RWPE2 (cell line): ENCODE measurements at regions not wholly inside any gene's neighbourhood (a gene's known extent, or its start where the extent isn't known, plus 50 kb on each side); places are given as distances from the start of the nearest gene placed in this dataset.

Experiments
- ATAC-seq: fragments of 200-7000 bp; cut with Tn5 transposase; 3 replicates; pipeline ENCODE4 v1.9.1; 2021; ENCODE audit warnings: low read depth
- DNase-seq: peaks from one replicate; pipeline ENCODE4 v3.0.0-alpha.2; 2020; ENCODE audit warnings: low spot score
- H3K27ac ChIP-seq: fragments of 450-650 bp; 2 replicates; pipeline ENCODE4 v1.5.1; 2017; ENCODE audit warnings: mild to moderate bottlenecking; ENCODE audit not compliant: poor library complexity, severe bottlenecking
- H3K27me3 ChIP-seq: fragments of 250-450 bp; sonication (Bioruptor Pico); 2 replicates; pipeline ENCODE4 v1.5.1; 2021; ENCODE audit warnings: mild to moderate bottlenecking, moderate library complexity; ENCODE audit not compliant: insufficient read depth, poor library complexity, severe bottlenecking
- H3K36me3 ChIP-seq: fragments of 250-450 bp; sonication (Bioruptor Pico); 2 replicates; pipeline ENCODE4 v1.5.1; 2020; ENCODE audit warnings: low read depth, mild to moderate bottlenecking, moderate library complexity
- H3K4me1 ChIP-seq: fragments of 250-450 bp; sonication (Bioruptor Pico); 2 replicates; pipeline ENCODE4 v1.5.1; 2021; ENCODE audit warnings: mild to moderate bottlenecking, moderate library complexity; ENCODE audit not compliant: insufficient read depth, poor library complexity, severe bottlenecking
- H3K4me3 ChIP-seq: fragments of 250-450 bp; sonication (Bioruptor Pico); 2 replicates; pipeline ENCODE4 v1.5.1; 2021; ENCODE audit warnings: mild to moderate bottlenecking, moderate library complexity; ENCODE audit not compliant: severe bottlenecking
- H3K9me3 ChIP-seq: fragments of 250-450 bp; sonication (Bioruptor Pico); 2 replicates; pipeline ENCODE4 v1.5.1; 2021; ENCODE audit warnings: mild to moderate bottlenecking, moderate library complexity; ENCODE audit not compliant: severe bottlenecking
- TF ChIP-seq, protein P1 (sequence below): fragments of 450-650 bp; IDR thresholded peaks from one replicate; pipeline ENCODE4 v1.5.1; 2017; ENCODE audit warnings: mild to moderate bottlenecking, moderate library complexity; ENCODE audit not compliant: poor library complexity, severe bottlenecking

DNA sequence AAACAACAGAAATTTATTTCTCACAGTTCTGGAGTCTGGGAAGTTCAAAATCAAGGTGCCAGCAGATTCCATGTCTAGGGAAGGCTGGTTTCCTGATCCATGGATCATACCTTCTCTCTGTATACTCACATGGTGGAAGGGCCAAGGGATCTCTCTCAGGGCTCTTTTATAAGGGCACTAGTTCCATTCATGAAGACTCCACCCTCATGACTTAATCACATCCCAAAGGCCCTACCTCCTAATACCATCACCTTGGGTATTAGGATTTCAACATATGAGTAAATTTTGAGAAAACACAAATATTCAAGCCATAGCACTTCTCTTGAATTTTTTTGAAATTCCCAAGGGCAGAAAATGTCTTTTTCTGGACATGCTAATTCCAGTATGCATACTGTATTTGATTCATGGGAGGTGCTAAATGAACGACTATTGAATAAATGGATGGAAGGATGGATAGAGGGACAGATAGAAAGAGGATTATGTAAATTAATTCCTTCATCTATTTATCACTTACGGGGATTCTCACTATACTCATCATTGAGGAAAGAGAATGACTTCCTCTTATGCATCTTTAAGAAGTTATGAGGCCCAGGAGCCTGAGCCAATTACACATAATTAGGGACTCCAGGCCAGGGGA is 182.8 kb downstream of the NRIP1 start:
- no peak for DNase-seq
- Histone ChIP-seq H3K27ac (no peak overlapping the region), H3K27me3 (no peaks in the 10 kb centered on the region), H3K4me1 (peaks cover 37% of the 10 kb centered on the region), H3K36me3 (no peaks in the 10 kb centered on the region), H3K4me3 (no peak overlapping the region), H3K9me3 (no peaks in the 10 kb centered on the region)
- no peak for ATAC-seq
- TF ChIP-seq, protein P1, sequence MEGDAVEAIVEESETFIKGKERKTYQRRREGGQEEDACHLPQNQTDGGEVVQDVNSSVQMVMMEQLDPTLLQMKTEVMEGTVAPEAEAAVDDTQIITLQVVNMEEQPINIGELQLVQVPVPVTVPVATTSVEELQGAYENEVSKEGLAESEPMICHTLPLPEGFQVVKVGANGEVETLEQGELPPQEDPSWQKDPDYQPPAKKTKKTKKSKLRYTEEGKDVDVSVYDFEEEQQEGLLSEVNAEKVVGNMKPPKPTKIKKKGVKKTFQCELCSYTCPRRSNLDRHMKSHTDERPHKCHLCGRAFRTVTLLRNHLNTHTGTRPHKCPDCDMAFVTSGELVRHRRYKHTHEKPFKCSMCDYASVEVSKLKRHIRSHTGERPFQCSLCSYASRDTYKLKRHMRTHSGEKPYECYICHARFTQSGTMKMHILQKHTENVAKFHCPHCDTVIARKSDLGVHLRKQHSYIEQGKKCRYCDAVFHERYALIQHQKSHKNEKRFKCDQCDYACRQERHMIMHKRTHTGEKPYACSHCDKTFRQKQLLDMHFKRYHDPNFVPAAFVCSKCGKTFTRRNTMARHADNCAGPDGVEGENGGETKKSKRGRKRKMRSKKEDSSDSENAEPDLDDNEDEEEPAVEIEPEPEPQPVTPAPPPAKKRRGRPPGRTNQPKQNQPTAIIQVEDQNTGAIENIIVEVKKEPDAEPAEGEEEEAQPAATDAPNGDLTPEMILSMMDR, result no peak

DNA sequence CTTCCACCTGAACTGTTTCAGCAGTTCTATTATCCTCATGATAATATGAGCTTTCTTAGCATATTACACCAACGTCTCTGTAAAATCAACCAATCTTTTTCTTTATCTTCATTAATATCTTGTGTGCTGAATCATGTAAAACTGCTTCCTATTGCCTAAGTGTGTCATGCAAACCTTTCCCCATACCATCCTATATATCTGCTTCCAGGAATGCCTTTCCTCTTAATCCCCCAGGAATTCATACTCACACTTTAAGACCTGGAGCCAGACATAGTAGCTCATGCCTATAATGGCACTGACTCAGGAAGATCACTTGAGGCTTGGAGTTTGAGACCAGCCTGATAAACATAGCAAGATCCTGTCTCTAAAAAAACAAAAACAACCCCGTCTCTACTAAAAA is 183.9 kb downstream of the NRIP1 start:
- TF ChIP-seq, protein P1, result no peak
- Histone ChIP-seq H3K27me3 (no peaks in the 10 kb centered on the region), H3K36me3 (no peaks in the 10 kb centered on the region), H3K9me3 (no peaks in the 10 kb centered on the region), H3K27ac (peak overlapping the region; percentile 26), H3K4me3 (no peak overlapping the region), H3K4me1 (peaks cover 37% of the 10 kb centered on the region)
- ATAC-seq (peak; percentile 93), DNase-seq (no peak)

DNA sequence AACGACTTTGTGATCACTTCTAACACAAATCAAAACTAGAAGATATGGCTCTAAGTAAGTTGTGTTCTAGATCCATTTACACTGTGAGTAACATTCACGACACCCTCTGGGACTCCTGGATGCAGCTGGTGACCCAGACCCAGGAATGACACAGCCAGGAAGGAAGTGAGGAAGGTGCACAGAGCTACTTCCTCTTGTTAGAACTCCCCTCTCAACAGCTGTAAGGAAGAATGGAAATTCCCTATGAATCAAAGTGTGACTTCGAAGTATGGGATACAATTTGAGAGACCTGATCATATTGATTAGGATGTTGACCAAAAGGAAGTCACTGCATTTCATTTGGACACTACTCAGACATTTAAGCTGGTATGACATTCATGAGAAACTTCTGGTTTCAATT is 185.3 kb downstream of the NRIP1 start:
- DNase-seq (no peak), ATAC-seq (no peak)
- Histone ChIP-seq H3K27ac (peak overlapping the region; percentile 26), H3K36me3 (no peaks in the 10 kb centered on the region), H3K27me3 (no peaks in the 10 kb centered on the region), H3K4me1 (peaks cover 37% of the 10 kb centered on the region), H3K4me3 (no peak overlapping the region), H3K9me3 (no peaks in the 10 kb centered on the region)
- TF ChIP-seq, protein P1, result no peak

DNA sequence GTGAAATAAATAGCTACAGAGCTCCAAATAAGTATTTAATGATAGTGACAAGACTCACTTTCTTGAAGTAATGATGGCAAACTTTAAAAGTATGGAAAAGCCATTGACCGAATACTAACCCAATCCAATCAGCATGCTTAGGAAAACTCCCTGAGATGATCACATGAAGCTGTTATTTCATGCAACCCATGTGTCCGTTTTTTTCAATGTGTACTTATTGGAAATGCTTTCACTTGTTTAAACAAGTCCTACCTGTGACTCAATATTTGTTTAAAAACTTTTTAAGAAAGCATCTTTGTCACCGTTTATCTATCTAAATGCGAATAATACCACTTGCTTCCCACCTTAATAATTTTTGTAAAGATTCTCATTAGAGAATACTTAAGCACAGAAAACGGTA is 185.8 kb downstream of the NRIP1 start:
- no peak overlapping the region for H3K27ac ChIP-seq
- no peaks in the 10 kb centered on the region for H3K9me3 ChIP-seq
- ATAC-seq (peak; percentile 26; the same call in 2 of the 3 replicates), DNase-seq (no peak)
- TF ChIP-seq, protein P1, result no peak
- H3K4me1 ChIP-seq, result peaks cover 37% of the 10 kb centered on the region
- H3K4me3 ChIP-seq, result no peak overlapping the region
- H3K36me3 ChIP-seq, result no peaks in the 10 kb centered on the region
- H3K27me3 ChIP-seq, result no peaks in the 10 kb centered on the region

DNA sequence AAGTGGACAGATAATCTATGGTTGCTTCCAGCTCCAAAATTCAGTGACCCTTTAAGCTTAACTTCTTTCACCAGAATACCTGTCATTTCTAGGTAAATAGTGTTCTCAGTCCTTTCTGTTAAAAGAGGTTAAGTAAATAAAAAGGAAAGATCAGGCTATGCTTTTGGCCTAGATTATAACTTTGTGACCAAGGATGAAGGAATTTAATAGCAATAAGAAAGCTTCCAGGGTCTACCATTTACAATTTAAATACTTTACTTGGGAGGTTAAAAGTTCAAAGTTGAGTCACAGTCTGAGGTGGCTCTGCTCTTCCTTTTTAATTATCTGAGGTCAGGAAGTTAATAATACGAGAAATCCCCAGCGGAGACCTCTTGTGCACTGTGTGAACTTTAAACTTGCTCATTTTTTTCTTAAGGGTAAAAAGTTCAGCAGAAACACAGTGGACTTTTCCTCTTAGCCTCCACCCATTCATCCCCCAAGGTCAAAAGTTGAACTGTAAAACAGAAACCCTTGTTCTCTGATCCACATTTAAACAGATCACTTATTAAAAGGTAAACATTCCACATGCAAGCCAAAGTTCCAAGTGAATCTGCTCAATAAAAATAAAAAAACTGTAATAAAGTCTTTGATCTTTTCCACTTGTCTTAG is 187.1 kb downstream of the NRIP1 start:
- DNase-seq, result no peak
- no peaks in the 10 kb centered on the region for H3K36me3 ChIP-seq
- no peak overlapping the region for H3K4me3 ChIP-seq
- TF ChIP-seq, protein P1, result no peak
- H3K27ac ChIP-seq, result peak overlapping the region; percentile 23
- H3K27me3 ChIP-seq, result no peaks in the 10 kb centered on the region
- peak; percentile 40 for ATAC-seq
- peaks cover 37% of the 10 kb centered on the region for H3K4me1 ChIP-seq
- H3K9me3 ChIP-seq, result no peaks in the 10 kb centered on the region
